Endothelial cell (in vitro differentiated cells): ENCODE measurements at regions not wholly inside any gene's neighbourhood (a gene's known extent, or its start where the extent isn't known, plus 50 kb on each side); places are given as distances from the start of the nearest gene placed in this dataset.

Experiments used
- DNase-seq: peaks from one replicate; pipeline ENCODE4 v3.0.0; 2021; ENCODE audit warnings: low spot score
- H3K27ac Mint-ChIP-seq: one replicate; pipeline ENCODE4 v1.8.0; 2021; ENCODE audit warnings: mixed read lengths, inconsistent platforms; ENCODE audit not compliant: unreplicated experiment
- H3K27me3 Mint-ChIP-seq: one replicate; pipeline ENCODE4 v1.8.0; 2021; ENCODE audit warnings: mild to moderate bottlenecking, moderate library complexity, mixed read lengths, inconsistent platforms; ENCODE audit not compliant: unreplicated experiment
- H3K36me3 Mint-ChIP-seq: one replicate; pipeline ENCODE4 v1.8.0; 2021; ENCODE audit warnings: mild to moderate bottlenecking, low read depth, mixed read lengths, inconsistent platforms; ENCODE audit not compliant: unreplicated experiment
- H3K4me1 Mint-ChIP-seq: one replicate; pipeline ENCODE4 v1.8.0; 2021; ENCODE audit warnings: mild to moderate bottlenecking, mixed read lengths, inconsistent platforms; ENCODE audit not compliant: unreplicated experiment
- H3K4me3 Mint-ChIP-seq: one replicate; pipeline ENCODE4 v1.8.0; 2021; ENCODE audit warnings: mild to moderate bottlenecking, mixed read lengths, inconsistent platforms; ENCODE audit not compliant: unreplicated experiment
- H3K9me3 Mint-ChIP-seq: one replicate; pipeline ENCODE4 v1.8.0; 2021; ENCODE audit warnings: mixed read lengths, inconsistent platforms; ENCODE audit not compliant: unreplicated experiment
- TF ChIP-seq, protein P1 (sequence below): fragments of 200-600 bp; sonication (generic); IDR thresholded peaks from one replicate; pipeline ENCODE4 v1.5.0; 2021; ENCODE audit warnings: antibody characterized with exemption; ENCODE audit not compliant: unreplicated experiment

DNA sequence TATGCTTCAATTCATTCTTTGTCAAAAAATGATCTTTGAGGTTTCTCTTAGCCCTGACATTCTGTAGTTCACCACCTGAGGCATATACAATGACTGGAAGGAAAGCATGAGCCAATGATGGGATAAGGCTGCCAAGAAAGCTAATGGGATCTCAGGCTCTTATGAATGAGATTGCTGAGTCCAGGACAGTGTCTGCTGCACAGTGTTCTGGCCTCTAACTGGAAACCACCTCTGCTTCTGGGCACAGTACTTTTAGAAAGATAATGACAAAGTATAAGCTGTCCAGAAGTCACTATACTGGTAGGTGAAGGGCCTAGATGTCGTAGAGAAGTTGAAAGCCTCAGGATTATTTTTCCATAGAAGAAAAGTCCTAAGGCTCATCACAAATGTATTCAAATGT lies 69.1 kb upstream of the PAPPA start:
- H3K4me1 Mint-ChIP-seq = no peaks in the 10 kb centered on the region
- H3K4me3 Mint-ChIP-seq = no peak overlapping the region
- no peak overlapping the region for H3K27ac Mint-ChIP-seq
- TF ChIP-seq, protein P1, sequence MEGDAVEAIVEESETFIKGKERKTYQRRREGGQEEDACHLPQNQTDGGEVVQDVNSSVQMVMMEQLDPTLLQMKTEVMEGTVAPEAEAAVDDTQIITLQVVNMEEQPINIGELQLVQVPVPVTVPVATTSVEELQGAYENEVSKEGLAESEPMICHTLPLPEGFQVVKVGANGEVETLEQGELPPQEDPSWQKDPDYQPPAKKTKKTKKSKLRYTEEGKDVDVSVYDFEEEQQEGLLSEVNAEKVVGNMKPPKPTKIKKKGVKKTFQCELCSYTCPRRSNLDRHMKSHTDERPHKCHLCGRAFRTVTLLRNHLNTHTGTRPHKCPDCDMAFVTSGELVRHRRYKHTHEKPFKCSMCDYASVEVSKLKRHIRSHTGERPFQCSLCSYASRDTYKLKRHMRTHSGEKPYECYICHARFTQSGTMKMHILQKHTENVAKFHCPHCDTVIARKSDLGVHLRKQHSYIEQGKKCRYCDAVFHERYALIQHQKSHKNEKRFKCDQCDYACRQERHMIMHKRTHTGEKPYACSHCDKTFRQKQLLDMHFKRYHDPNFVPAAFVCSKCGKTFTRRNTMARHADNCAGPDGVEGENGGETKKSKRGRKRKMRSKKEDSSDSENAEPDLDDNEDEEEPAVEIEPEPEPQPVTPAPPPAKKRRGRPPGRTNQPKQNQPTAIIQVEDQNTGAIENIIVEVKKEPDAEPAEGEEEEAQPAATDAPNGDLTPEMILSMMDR = no peak
- no peaks in the 10 kb centered on the region for H3K36me3 Mint-ChIP-seq
- H3K9me3 Mint-ChIP-seq = no peaks in the 10 kb centered on the region
- no peak for DNase-seq
- H3K27me3 Mint-ChIP-seq = no peaks in the 10 kb centered on the region

DNA sequence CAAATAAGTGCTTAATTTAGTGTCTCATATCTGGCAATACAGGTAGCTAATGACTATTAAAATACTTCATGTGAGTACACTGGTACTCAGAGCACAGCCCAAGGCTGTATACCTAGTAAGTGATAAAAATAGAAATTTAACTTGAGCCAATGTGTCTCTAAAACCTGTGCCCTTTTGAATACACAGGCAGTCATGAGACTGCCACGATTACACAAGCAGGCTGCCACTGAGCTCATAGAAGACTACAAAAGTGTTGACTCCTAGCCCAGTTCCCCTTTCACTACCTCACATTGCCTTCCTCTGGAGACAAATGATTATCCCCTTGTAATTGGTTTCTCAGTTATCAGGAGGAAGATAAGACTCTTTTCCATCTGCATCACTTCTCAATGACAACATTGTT lies 66.3 kb upstream of the PAPPA start:
- no peak for DNase-seq
- Mint-ChIP-seq H3K27me3 (no peaks in the 10 kb centered on the region), H3K9me3 (no peaks in the 10 kb centered on the region), H3K27ac (no peak overlapping the region), H3K4me3 (no peak overlapping the region), H3K36me3 (no peaks in the 10 kb centered on the region), H3K4me1 (no peaks in the 10 kb centered on the region)
- TF ChIP-seq, protein P1 = no peak

DNA sequence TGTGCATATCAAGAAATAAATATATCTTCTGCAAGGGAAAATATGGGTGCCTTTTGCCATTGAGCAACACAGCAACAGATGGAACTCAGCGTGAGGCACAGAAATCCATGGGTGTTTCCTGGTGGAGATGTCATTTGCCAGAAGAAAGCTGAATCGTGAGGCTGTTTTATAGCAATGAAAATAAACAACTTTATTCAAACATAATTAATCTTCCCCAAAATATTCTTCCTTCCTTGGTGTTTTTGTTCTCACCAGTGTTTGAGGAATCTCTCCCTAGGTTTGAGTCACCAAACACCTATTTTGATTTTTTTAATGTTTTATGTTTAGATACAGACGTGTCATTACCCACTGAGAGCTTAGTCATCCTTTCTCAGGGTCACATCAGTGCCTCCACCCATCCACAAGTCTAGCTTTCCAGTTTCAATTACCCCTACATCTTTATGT lies 65.8 kb upstream of the PAPPA start:
- Mint-ChIP-seq H3K36me3 (no peaks in the 10 kb centered on the region), H3K27ac (no peak overlapping the region), H3K4me3 (no peak overlapping the region), H3K9me3 (no peaks in the 10 kb centered on the region), H3K27me3 (no peaks in the 10 kb centered on the region), H3K4me1 (no peaks in the 10 kb centered on the region)
- TF ChIP-seq, protein P1 = no peak
- no peak for DNase-seq

DNA sequence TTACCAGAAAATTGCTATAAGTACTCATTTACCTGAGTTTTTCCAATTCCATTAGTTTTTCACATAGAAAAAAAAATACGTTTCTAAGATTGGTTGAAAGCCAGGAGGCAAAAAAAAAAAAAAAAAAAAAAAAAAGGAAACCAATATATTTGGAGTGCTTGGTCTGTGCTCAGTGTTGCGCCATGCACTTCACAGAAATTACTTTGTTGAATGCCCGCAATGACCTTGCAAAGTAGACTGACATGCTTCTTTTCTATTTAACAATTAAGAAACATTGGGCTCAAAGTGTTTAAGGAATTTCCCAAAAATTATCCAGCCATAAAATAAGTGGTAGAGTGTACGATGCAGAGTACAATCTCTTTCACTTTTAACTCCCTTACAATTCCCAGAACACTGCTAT lies 65.2 kb upstream of the PAPPA start:
- no peak for DNase-seq
- Mint-ChIP-seq H3K9me3 (no peaks in the 10 kb centered on the region), H3K36me3 (no peaks in the 10 kb centered on the region), H3K4me3 (no peak overlapping the region), H3K4me1 (no peaks in the 10 kb centered on the region), H3K27me3 (no peaks in the 10 kb centered on the region), H3K27ac (no peak overlapping the region)
- TF ChIP-seq, protein P1 = no peak

DNA sequence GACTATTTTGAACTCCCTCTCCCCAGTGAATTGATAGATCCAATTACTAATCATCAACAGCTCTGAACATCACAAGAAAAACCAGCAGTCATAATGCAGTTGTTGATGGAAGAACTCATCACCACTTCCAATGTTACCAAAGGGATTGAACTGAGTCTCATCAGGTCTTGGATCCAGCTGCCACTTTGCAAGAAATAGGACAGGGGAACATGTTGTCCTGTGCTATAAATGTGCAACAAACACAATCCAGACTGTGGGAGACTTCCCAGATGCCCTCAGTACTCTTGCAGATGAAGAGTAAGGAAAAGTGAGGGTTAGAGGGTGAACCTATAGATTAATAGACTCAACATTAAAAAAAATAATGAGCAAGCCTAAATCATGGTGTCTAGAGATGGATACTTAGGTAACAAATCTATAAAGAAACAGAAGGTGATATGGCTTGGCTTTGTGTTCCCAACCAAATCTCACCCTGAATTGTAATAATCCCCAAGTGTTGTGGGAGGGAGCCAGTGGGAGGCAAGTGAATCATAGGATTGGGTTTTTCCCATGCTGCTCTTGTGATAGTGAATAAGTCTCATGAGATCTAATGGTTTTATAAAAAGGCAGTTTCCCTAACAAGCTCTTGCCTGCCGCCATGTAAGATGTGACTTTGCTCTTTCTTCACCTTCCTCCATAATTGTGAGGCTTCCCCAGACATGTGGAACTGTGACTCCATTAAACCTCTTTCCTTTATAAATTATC lies 63.4 kb upstream of the PAPPA start:
- Mint-ChIP-seq H3K4me1 (no peaks in the 10 kb centered on the region), H3K27ac (no peak overlapping the region), H3K36me3 (no peaks in the 10 kb centered on the region), H3K9me3 (no peaks in the 10 kb centered on the region), H3K27me3 (no peaks in the 10 kb centered on the region), H3K4me3 (no peak overlapping the region)
- TF ChIP-seq, protein P1 = no peak
- DNase-seq = no peak
